HepG2 (cell line): ENCODE measurements at regions not wholly inside any gene's neighbourhood (a gene's known extent, or its start where the extent isn't known, plus 50 kb on each side); places are given as distances from the start of the nearest gene placed in this dataset.

ENCODE experiments used
- FOSL1 ChIP-seq: sonication (generic); formaldehyde crosslinking; IDR thresholded peaks from 2 replicates; pipeline ENCODE4 v1.9.0; 2021; ENCODE audit warnings: missing genetic modification reagents, borderline replicate concordance
- GMEB1 ChIP-seq: sonication (generic); formaldehyde crosslinking; IDR thresholded peaks from 2 replicates; pipeline ENCODE4 v1.5.1; 2020; ENCODE audit warnings: missing genetic modification reagents, mild to moderate bottlenecking, borderline replicate concordance
- JUNB ChIP-seq: sonication (generic); formaldehyde crosslinking; IDR thresholded peaks from 2 replicates; pipeline ENCODE4 v1.8.0; 2022; ENCODE audit warnings: missing genetic modification reagents, mild to moderate bottlenecking, borderline replicate concordance
- NCOA2 ChIP-seq: sonication (generic); formaldehyde crosslinking; IDR thresholded peaks from 2 replicates; pipeline ENCODE4 v1.8.0; 2022; ENCODE audit warnings: inconsistent platforms
- PCBP2 ChIP-seq: fragments of 200-400 bp; formaldehyde crosslinking; optimal IDR thresholded peaks from 2 replicates; pipeline ENCODE3; 2018; ENCODE audit warnings: low read length, low read depth; ENCODE audit not compliant: poor library complexity, severe bottlenecking
- RELA ChIP-seq: sonication (generic); formaldehyde crosslinking; IDR thresholded peaks from 2 replicates; pipeline ENCODE4 v1.4.0; 2020; ENCODE audit warnings: missing genetic modification reagents
- THAP9 ChIP-seq: sonication (generic); formaldehyde crosslinking; IDR thresholded peaks from 2 replicates; pipeline ENCODE4; 2020; ENCODE audit warnings: missing genetic modification reagents, mild to moderate bottlenecking, borderline replicate concordance
- ZNF451 ChIP-seq: sonication (generic); formaldehyde crosslinking; IDR thresholded peaks from 2 replicates; pipeline ENCODE4 v1.5.0; 2020; ENCODE audit warnings: mild to moderate bottlenecking, missing genetic modification reagents
- ZNF552 ChIP-seq: sonication (generic); formaldehyde crosslinking; IDR thresholded peaks from 2 replicates; pipeline ENCODE4 v1.9.0; 2022; ENCODE audit warnings: missing genetic modification reagents, mild to moderate bottlenecking, borderline replicate concordance
- ZNF740 ChIP-seq: sonication (generic); formaldehyde crosslinking; IDR thresholded peaks from 2 replicates; pipeline ENCODE4 v1.4.0; 2020; ENCODE audit warnings: missing genetic modification reagents
- ZNF761 ChIP-seq: sonication (generic); formaldehyde crosslinking; conservative IDR thresholded peaks from 2 replicates; pipeline ENCODE4 v1.4.0; 2020; ENCODE audit warnings: mild to moderate bottlenecking, missing genetic modification reagents
- ZNF792 ChIP-seq: IDR thresholded peaks from 2 replicates; pipeline ENCODE4 v1.6.1; 2016
- TF ChIP-seq, protein P1 (sequence below): sonication (generic); formaldehyde crosslinking; IDR thresholded peaks from 2 replicates; pipeline ENCODE4 v1.9.0; 2021; ENCODE audit warnings: missing genetic modification reagents, borderline replicate concordance
- TF ChIP-seq, protein P2 (sequence below): sonication (generic); formaldehyde crosslinking; IDR thresholded peaks from 2 replicates; pipeline ENCODE4 v1.5.0; 2020; ENCODE audit warnings: mild to moderate bottlenecking, missing genetic modification reagents

DNA sequence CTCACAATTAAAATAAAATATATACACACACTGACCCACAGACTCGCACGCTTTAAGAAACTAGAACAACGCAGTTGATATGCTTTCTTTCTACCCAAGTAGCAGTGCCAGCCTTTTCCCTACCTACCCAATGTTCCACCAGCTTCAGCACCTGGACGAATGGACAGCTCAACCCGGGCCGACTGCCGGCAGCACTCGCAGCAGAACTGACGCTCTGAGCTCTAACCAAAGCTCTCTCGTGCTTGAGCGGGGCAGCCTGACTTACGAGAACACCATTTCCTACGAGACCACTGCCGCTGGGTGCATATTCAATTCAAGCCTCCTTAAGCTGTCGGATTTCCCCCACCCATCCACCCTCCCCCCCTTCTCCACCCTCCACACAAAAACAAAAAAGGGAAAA, 127.4 kb upstream of the DPYD start (continued):
- TF ChIP-seq ZNF740 (CRISPR knock-in tag) (no peak), ZNF761 (CRISPR knock-in tag) (no peak), ZNF552 (CRISPR knock-in tag) (no peak), ZNF451 (CRISPR knock-in tag) (no peak), THAP9 (CRISPR knock-in tag) (no peak), NCOA2 (no peak), GMEB1 (CRISPR knock-in tag) (no peak), RELA (CRISPR knock-in tag) (no peak), JUNB (CRISPR knock-in tag) (0 out of 2 replicates have a peak, but pooled peaks have one; percentile 15), FOSL1 (no peak), PCBP2 (no peak), ZNF792 (CRISPR knock-in tag) (peak; percentile 70; the same call in 1 of the 2 replicates)
- TF ChIP-seq, protein P1, sequence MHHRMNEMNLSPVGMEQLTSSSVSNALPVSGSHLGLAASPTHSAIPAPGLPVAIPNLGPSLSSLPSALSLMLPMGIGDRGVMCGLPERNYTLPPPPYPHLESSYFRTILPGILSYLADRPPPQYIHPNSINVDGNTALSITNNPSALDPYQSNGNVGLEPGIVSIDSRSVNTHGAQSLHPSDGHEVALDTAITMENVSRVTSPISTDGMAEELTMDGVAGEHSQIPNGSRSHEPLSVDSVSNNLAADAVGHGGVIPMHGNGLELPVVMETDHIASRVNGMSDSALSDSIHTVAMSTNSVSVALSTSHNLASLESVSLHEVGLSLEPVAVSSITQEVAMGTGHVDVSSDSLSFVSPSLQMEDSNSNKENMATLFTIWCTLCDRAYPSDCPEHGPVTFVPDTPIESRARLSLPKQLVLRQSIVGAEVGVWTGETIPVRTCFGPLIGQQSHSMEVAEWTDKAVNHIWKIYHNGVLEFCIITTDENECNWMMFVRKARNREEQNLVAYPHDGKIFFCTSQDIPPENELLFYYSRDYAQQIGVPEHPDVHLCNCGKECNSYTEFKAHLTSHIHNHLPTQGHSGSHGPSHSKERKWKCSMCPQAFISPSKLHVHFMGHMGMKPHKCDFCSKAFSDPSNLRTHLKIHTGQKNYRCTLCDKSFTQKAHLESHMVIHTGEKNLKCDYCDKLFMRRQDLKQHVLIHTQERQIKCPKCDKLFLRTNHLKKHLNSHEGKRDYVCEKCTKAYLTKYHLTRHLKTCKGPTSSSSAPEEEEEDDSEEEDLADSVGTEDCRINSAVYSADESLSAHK = no peak
- TF ChIP-seq, protein P2, sequence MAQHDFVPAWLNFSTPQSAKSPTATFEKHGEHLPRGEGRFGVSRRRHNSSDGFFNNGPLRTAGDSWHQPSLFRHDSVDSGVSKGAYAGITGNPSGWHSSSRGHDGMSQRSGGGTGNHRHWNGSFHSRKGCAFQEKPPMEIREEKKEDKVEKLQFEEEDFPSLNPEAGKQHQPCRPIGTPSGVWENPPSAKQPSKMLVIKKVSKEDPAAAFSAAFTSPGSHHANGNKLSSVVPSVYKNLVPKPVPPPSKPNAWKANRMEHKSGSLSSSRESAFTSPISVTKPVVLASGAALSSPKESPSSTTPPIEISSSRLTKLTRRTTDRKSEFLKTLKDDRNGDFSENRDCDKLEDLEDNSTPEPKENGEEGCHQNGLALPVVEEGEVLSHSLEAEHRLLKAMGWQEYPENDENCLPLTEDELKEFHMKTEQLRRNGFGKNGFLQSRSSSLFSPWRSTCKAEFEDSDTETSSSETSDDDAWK (CRISPR knock-in tag) = no peak
